ENCODE measurements at regions not wholly inside any gene's neighbourhood (a gene's known extent, or its start where the extent isn't known, plus 50 kb on each side); places are given as distances from the start of the nearest gene placed in this dataset.

- H3K27ac ChIP-seq (ENCODE audit: low read length in 2 of 2): no peak overlapping the region
- H3K27ac Mint-ChIP-seq: no peak overlapping the region
- no peaks in the 10 kb centered on the region for H3K79me2 ChIP-seq (ENCODE audit: control insufficient read depth, insufficient read depth, low read length)
- POLR2A ChIA-PET: no interaction called here
- H3K27me3 Mint-ChIP-seq: no peaks in the 10 kb centered on the region
- H3K9me3 Mint-ChIP-seq (ENCODE audit: insufficient read depth): peaks cover 8% of the 10 kb centered on the region
- H2AFZ ChIP-seq (ENCODE audit: insufficient read depth, low read depth, low read length, poor library complexity, severe bottlenecking): no peak overlapping the region
- H3K4me1 ChIP-seq (ENCODE audit: control insufficient read depth in 2 of 2, insufficient read depth in 2 of 2, low read length in 2 of 2): no peaks in the 10 kb centered on the region
- H3K4me3 Mint-ChIP-seq: no peak overlapping the region
- H4K20me1 ChIP-seq (ENCODE audit: control insufficient read depth, insufficient read depth, low read length, poor library complexity, severe bottlenecking): no peaks in the 10 kb centered on the region
- H3K27me3 ChIP-seq (replicated peaks in 1 of 4; ENCODE audit: control extremely low read depth in 1 of 4, control insufficient read depth in 3 of 4, insufficient read depth in 4 of 4, low read length in 3 of 4): no peaks in the 10 kb centered on the region
- intact Hi-C loops (cut with micrococcal nuclease): no loop called here
- CTCF ChIA-PET: no interaction called here
- no peak overlapping the region for H3K4me3 ChIP-seq (ENCODE audit: control extremely low read depth in 1 of 5, extremely low read depth in 1 of 5, insufficient read depth in 1 of 5, low read depth in 2 of 5, low read length in 4 of 5)
- H3K9me3 ChIP-seq (ENCODE audit: control extremely low read depth in 1 of 3, control insufficient read depth in 2 of 3, insufficient read depth in 1 of 3, low read length in 2 of 3): no peaks in the 10 kb centered on the region
- H3K4me1 Mint-ChIP-seq: no peaks in the 10 kb centered on the region
- H3K36me3 ChIP-seq (replicated peaks in 1 of 2; ENCODE audit: control extremely low read depth in 1 of 2, control insufficient read depth in 1 of 2, extremely low read depth in 1 of 2, insufficient read depth in 2 of 2, low read length in 1 of 2): no peaks in the 10 kb centered on the region
- H3K4me2 ChIP-seq (replicated peaks; ENCODE audit: low read depth, low read length, poor library complexity, severe bottlenecking): no peak overlapping the region
- no CpG with 5 or more reads among the region's 5 CpGs for WGBS (ENCODE audit: insufficient coverage)
- no peak for DNase-seq
- TF ChIP-seq CTCF (IDR thresholded peaks at IDR 0.05) (no peak), EZH2 (IDR thresholded peaks at IDR 0.05; ENCODE audit: borderline replicate concordance, insufficient read depth, low read depth, low read length, poor library complexity, severe bottlenecking) (no peak)
- H3K9ac ChIP-seq (ENCODE audit: low read length): no peak overlapping the region
- ATAC-seq (ENCODE audit: low read depth): no peak
These were observed 485.6 kb upstream of the SOX9 start for GRCh38 chr17:71635187-71635586.

DNA sequence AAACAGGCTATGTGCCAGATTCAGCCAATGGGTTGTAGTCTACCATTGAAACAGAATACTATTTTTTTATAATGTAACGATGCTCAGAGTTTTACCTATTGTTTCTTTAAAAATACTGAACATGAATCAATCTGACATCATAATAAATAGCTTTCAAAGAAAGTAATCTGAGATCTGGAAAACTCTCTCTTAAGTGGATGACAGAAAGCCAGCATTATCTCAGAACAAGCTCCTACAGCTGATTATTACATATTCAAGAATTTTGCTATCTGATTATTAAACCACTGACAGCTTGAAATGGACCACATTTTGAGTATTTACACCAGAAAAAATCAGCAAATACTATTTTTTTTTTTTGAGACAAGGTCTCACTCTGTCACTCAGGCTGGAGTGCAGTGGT is 484.2 kb upstream of the SOX9 start:
- DNase-seq: no peak
- Histone ChIP-seq H3K79me2 (ENCODE audit: control insufficient read depth, insufficient read depth, low read length) (no peaks in the 10 kb centered on the region), H3K4me3 (ENCODE audit: control extremely low read depth in 1 of 5, extremely low read depth in 1 of 5, insufficient read depth in 1 of 5, low read depth in 2 of 5, low read length in 4 of 5) (no peak overlapping the region), H3K9ac (ENCODE audit: low read length) (no peak overlapping the region), H3K4me1 (ENCODE audit: control insufficient read depth in 2 of 2, insufficient read depth in 2 of 2, low read length in 2 of 2) (no peaks in the 10 kb centered on the region), H3K4me2 (replicated peaks; ENCODE audit: low read depth, low read length, poor library complexity, severe bottlenecking) (no peak overlapping the region), H3K27me3 (replicated peaks in 1 of 4; ENCODE audit: control extremely low read depth in 1 of 4, control insufficient read depth in 3 of 4, insufficient read depth in 4 of 4, low read length in 3 of 4) (no peaks in the 10 kb centered on the region), H3K9me3 (ENCODE audit: control extremely low read depth in 1 of 3, control insufficient read depth in 2 of 3, insufficient read depth in 1 of 3, low read length in 2 of 3) (no peaks in the 10 kb centered on the region), H4K20me1 (ENCODE audit: control insufficient read depth, insufficient read depth, low read length, poor library complexity, severe bottlenecking) (no peaks in the 10 kb centered on the region), H2AFZ (ENCODE audit: insufficient read depth, low read depth, low read length, poor library complexity, severe bottlenecking) (no peak overlapping the region), H3K27ac (ENCODE audit: low read length in 2 of 2) (no peak overlapping the region), H3K36me3 (replicated peaks in 1 of 2; ENCODE audit: control extremely low read depth in 1 of 2, control insufficient read depth in 1 of 2, extremely low read depth in 1 of 2, insufficient read depth in 2 of 2, low read length in 1 of 2) (no peaks in the 10 kb centered on the region)
- ChIA-PET POLR2A (no interaction called here), CTCF (no interaction called here)
- no peak for ATAC-seq (ENCODE audit: low read depth)
- TF ChIP-seq EZH2 (IDR thresholded peaks at IDR 0.05; ENCODE audit: borderline replicate concordance, insufficient read depth, low read depth, low read length, poor library complexity, severe bottlenecking): no peak
- TF ChIP-seq CTCF (IDR thresholded peaks at IDR 0.05): no peak
- Mint-ChIP-seq H3K4me3 (no peak overlapping the region), H3K4me1 (no peaks in the 10 kb centered on the region), H3K27ac (no peak overlapping the region), H3K9me3 (ENCODE audit: insufficient read depth) (peaks cover 7% of the 10 kb centered on the region), H3K27me3 (no peaks in the 10 kb centered on the region)
- intact Hi-C loops (cut with micrococcal nuclease): no loop called here
- no CpG with 5 or more reads among the region's 1 CpG for WGBS (ENCODE audit: insufficient coverage)

All from B cell (primary cell).